ENCODE measurements at regions not wholly inside any gene's neighbourhood (a gene's known extent, or its start where the extent isn't known, plus 50 kb on each side); places are given as distances from the start of the nearest gene placed in this dataset.

DNA sequence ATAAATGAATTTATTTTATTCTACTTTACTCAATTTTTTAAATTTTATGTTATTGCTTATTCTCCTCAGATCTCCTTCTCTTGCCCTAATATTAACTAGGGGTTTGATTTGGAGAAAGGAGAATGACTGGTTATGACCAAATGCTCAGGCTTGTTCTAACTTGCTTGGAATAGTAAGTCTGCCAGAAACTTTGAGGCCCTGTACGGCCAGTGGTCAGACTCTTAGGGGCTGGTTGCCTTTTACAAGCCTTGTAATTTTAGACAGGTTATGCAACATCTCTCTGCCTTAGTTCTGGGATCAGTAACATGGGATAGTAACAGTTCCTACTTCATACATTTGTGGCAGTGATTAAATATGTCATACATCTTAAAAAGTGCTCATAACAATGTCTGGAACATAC is 279.5 kb downstream of the DUSP10 start:
- no peak for DNase-seq (ENCODE audit: low spot score)
- no peaks in the 10 kb centered on the region for H3K4me1 Mint-ChIP-seq (ENCODE audit: low read depth)
- H3K27ac Mint-ChIP-seq (ENCODE audit: unreplicated experiment): no peak overlapping the region
- no peak overlapping the region for H3K4me3 Mint-ChIP-seq (ENCODE audit: unreplicated experiment)
- peaks cover 24% of the 10 kb centered on the region for H3K27me3 Mint-ChIP-seq (ENCODE audit: low read depth)
- peaks cover 4% of the 10 kb centered on the region for H3K9me3 Mint-ChIP-seq (ENCODE audit: low read depth)
- TF ChIP-seq, protein P1, sequence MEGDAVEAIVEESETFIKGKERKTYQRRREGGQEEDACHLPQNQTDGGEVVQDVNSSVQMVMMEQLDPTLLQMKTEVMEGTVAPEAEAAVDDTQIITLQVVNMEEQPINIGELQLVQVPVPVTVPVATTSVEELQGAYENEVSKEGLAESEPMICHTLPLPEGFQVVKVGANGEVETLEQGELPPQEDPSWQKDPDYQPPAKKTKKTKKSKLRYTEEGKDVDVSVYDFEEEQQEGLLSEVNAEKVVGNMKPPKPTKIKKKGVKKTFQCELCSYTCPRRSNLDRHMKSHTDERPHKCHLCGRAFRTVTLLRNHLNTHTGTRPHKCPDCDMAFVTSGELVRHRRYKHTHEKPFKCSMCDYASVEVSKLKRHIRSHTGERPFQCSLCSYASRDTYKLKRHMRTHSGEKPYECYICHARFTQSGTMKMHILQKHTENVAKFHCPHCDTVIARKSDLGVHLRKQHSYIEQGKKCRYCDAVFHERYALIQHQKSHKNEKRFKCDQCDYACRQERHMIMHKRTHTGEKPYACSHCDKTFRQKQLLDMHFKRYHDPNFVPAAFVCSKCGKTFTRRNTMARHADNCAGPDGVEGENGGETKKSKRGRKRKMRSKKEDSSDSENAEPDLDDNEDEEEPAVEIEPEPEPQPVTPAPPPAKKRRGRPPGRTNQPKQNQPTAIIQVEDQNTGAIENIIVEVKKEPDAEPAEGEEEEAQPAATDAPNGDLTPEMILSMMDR (IDR thresholded peaks at IDR 0.05): no peak
- no peaks in the 10 kb centered on the region for H3K36me3 Mint-ChIP-seq (ENCODE audit: low read depth)

DNA sequence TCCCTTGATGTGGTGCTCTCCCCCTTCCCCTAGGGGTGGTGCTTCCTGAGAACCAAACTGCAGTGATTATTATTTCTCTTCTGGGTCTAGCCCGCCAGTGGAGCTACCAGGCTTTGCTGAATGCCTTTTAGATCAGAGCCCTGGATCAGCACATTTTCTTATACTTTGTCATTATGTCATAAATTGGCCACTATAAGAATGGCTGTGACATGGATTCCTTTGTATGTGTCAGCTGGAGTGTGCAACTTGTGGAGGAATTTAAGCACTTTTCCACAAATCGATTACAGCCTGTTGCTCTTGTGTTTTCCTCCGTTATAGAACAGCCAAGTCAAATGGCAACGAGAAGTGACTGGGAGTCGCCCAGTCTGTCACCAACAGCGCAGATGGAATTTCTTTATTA is 273.3 kb downstream of the DUSP10 start:
- DNase-seq (ENCODE audit: low spot score): no peak
- peaks cover 31% of the 10 kb centered on the region for H3K27me3 Mint-ChIP-seq (ENCODE audit: low read depth)
- no peak overlapping the region for H3K27ac Mint-ChIP-seq (ENCODE audit: unreplicated experiment)
- H3K9me3 Mint-ChIP-seq (ENCODE audit: low read depth): peaks cover 6% of the 10 kb centered on the region
- H3K36me3 Mint-ChIP-seq (ENCODE audit: low read depth): no peaks in the 10 kb centered on the region
- H3K4me3 Mint-ChIP-seq (ENCODE audit: unreplicated experiment): no peak overlapping the region
- TF ChIP-seq, protein P1 (IDR thresholded peaks at IDR 0.05): no peak
- H3K4me1 Mint-ChIP-seq (ENCODE audit: low read depth): no peaks in the 10 kb centered on the region

DNA sequence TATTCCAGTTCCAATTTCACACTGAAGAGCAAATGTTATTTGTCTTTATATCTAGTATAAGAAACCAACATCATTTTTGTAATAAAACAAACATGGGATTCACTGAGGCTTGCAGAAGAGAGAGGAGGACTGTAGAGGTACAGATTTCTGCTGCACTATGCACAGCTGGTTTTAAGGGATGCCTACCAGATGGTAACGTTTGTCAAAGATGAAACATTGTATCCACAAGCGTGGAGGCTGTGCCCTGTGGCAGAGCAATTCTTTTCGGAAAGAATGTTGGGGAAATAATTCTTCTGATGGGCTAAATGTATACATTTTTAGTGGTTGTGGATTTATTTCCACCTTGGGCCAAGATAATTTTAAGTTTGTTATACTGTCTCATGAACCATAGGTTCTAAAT is 272.4 kb downstream of the DUSP10 start:
- no peak for DNase-seq (ENCODE audit: low spot score)
- H3K27me3 Mint-ChIP-seq (ENCODE audit: low read depth): peaks cover 35% of the 10 kb centered on the region
- no peaks in the 10 kb centered on the region for H3K36me3 Mint-ChIP-seq (ENCODE audit: low read depth)
- H3K4me3 Mint-ChIP-seq (ENCODE audit: unreplicated experiment): no peak overlapping the region
- peaks cover 6% of the 10 kb centered on the region for H3K9me3 Mint-ChIP-seq (ENCODE audit: low read depth)
- no peak overlapping the region for H3K27ac Mint-ChIP-seq (ENCODE audit: unreplicated experiment)
- no peaks in the 10 kb centered on the region for H3K4me1 Mint-ChIP-seq (ENCODE audit: low read depth)
- TF ChIP-seq, protein P1 (IDR thresholded peaks at IDR 0.05): no peak

DNA sequence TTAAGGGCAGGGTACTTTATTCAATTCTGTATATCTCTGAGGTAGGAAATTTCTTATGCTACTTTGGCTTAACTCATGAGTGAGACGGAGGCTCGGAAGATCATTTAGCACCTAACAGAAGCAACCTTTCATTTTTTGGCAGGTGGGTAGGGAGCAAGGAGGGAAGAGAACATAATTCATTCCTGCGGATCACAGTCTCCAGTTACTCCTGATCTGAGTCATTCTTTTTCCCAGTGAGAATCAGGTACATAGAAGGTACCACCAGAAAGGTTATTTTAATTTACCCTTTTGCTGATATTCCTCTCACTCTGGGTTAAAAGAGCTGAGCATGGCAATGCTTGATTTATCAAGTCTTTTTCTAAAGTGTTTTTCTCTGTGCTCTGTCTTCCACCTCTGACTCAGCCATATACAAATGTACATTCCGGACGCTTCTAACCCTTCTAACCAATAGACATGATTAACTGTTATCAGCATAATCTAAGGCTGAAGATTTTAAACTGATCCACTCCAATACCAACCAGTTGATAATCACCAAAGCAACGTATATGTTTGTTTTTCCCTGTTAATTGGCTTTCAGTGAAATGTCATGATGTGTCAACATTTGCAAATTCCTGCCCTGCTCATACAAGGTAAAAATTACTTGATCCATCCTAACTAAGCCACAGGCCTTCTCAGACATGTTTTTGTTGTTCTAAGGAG is 271.7 kb downstream of the DUSP10 start:
- H3K4me3 Mint-ChIP-seq (ENCODE audit: unreplicated experiment): no peak overlapping the region
- DNase-seq (ENCODE audit: low spot score): no peak
- peaks cover 6% of the 10 kb centered on the region for H3K9me3 Mint-ChIP-seq (ENCODE audit: low read depth)

DNA sequence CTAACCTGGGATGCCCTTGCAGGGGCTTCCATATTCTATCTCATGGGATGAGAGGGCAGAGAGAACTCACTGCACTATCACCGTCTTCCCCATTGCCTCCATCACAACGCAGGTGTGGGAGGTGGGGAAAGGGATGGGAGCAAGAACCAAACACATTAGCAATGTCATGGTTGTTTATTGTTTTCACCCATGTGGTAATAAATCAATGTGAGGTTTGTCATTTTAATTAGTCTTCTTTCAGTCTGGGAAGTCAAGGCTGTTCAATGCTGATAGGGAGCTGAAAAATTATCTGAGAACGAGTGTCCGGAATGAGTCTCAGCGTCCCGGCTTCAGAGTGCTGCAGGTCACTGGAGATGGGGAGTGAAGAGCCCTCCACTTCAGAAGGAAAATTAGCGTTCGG is 268.5 kb downstream of the DUSP10 start:
- DNase-seq (ENCODE audit: low spot score): no peak
- Mint-ChIP-seq H3K27ac (ENCODE audit: unreplicated experiment) (no peak overlapping the region), H3K4me1 (ENCODE audit: low read depth) (peaks cover 4% of the 10 kb centered on the region), H3K36me3 (ENCODE audit: low read depth) (no peaks in the 10 kb centered on the region), H3K4me3 (ENCODE audit: unreplicated experiment) (no peak overlapping the region), H3K9me3 (ENCODE audit: low read depth) (no peaks in the 10 kb centered on the region), H3K27me3 (ENCODE audit: low read depth) (peaks cover 35% of the 10 kb centered on the region)
- TF ChIP-seq, protein P1 (IDR thresholded peaks at IDR 0.05): no peak

More for the DNA sequence above, 271.7 kb downstream of the DUSP10 start:
- Mint-ChIP-seq H3K36me3 (ENCODE audit: low read depth) (no peaks in the 10 kb centered on the region), H3K27me3 (ENCODE audit: low read depth) (peaks cover 35% of the 10 kb centered on the region), H3K27ac (ENCODE audit: unreplicated experiment) (no peak overlapping the region), H3K4me1 (ENCODE audit: low read depth) (no peaks in the 10 kb centered on the region)
- TF ChIP-seq, protein P1 (IDR thresholded peaks at IDR 0.05): no peak
